ENCODE measurements at regions not wholly inside any gene's neighbourhood (a gene's known extent, or its start where the extent isn't known, plus 50 kb on each side); places are given as distances from the start of the nearest gene placed in this dataset.

GRCh38 chr4:72814241-72814640 is 245.2 kb upstream of the ADAMTS3 start:
- Histone ChIP-seq H3K4me1 (ENCODE audit: control insufficient read depth, insufficient read depth, low read length) (no peaks in the 10 kb centered on the region), H3K4me3 (ENCODE audit: insufficient read depth, low read depth, low read length) (no peak overlapping the region), H3K9me3 (ENCODE audit: control insufficient read depth, low read length) (peaks cover 3% of the 10 kb centered on the region), H3K27me3 (ENCODE audit: control insufficient read depth, insufficient read depth, low read length, poor library complexity, severe bottlenecking) (no peaks in the 10 kb centered on the region), H3K27ac (ENCODE audit: insufficient read depth, low read depth, low read length, poor library complexity, severe bottlenecking) (no peak overlapping the region), H3K36me3 (ENCODE audit: control insufficient read depth, insufficient read depth, low read length) (no peaks in the 10 kb centered on the region)
- 83 to 86% methylated on average over 1 of the region's 1 CpG for WGBS, 2 experiments

GRCh38 chr4:72809208-72809607 is 240.2 kb upstream of the ADAMTS3 start:
- H3K4me3 ChIP-seq (ENCODE audit: insufficient read depth, low read depth, low read length), result no peak overlapping the region
- H3K27me3 ChIP-seq (ENCODE audit: control insufficient read depth, insufficient read depth, low read length, poor library complexity, severe bottlenecking), result no peaks in the 10 kb centered on the region
- H3K4me1 ChIP-seq (ENCODE audit: control insufficient read depth, insufficient read depth, low read length), result no peaks in the 10 kb centered on the region
- H3K9me3 ChIP-seq (ENCODE audit: control insufficient read depth, low read length), result peaks cover 3% of the 10 kb centered on the region
- no peaks in the 10 kb centered on the region for H3K36me3 ChIP-seq (ENCODE audit: control insufficient read depth, insufficient read depth, low read length)
- 100% methylated on average over 1 of the region's 1 CpG; no CpG with 5 or more reads in 1 of the 2 experiments for WGBS, 2 experiments
- H3K27ac ChIP-seq (ENCODE audit: insufficient read depth, low read depth, low read length, poor library complexity, severe bottlenecking), result no peak overlapping the region

- Histone ChIP-seq H3K36me3 (ENCODE audit: control insufficient read depth, insufficient read depth, low read length) (no peaks in the 10 kb centered on the region), H3K27me3 (ENCODE audit: control insufficient read depth, insufficient read depth, low read length, poor library complexity, severe bottlenecking) (no peaks in the 10 kb centered on the region), H3K27ac (ENCODE audit: insufficient read depth, low read depth, low read length, poor library complexity, severe bottlenecking) (no peak overlapping the region), H3K9me3 (ENCODE audit: control insufficient read depth, low read length) (no peaks in the 10 kb centered on the region), H3K4me1 (ENCODE audit: control insufficient read depth, insufficient read depth, low read length) (no peaks in the 10 kb centered on the region), H3K4me3 (ENCODE audit: insufficient read depth, low read depth, low read length) (no peak overlapping the region)
- WGBS, 2 experiments, result 40 to 84% methylated on average over 1 to 2 of the region's 2 CpGs
These were observed 236.3 kb upstream of the ADAMTS3 start for GRCh38 chr4:72805284-72805683.

- H3K9me3 ChIP-seq (ENCODE audit: control insufficient read depth, low read length), result peaks cover 2% of the 10 kb centered on the region
- WGBS, 2 experiments, result 96 to 98% methylated on average over 1 of the region's 1 CpG
- no peaks in the 10 kb centered on the region for H3K4me1 ChIP-seq (ENCODE audit: control insufficient read depth, insufficient read depth, low read length)
- no peak overlapping the region for H3K4me3 ChIP-seq (ENCODE audit: insufficient read depth, low read depth, low read length)
- no peaks in the 10 kb centered on the region for H3K27me3 ChIP-seq (ENCODE audit: control insufficient read depth, insufficient read depth, low read length, poor library complexity, severe bottlenecking)
- H3K36me3 ChIP-seq (ENCODE audit: control insufficient read depth, insufficient read depth, low read length), result no peaks in the 10 kb centered on the region
- no peak overlapping the region for H3K27ac ChIP-seq (ENCODE audit: insufficient read depth, low read depth, low read length, poor library complexity, severe bottlenecking)
These were observed 228.5 kb upstream of the ADAMTS3 start for GRCh38 chr4:72797486-72797885.

- peaks cover 2% of the 10 kb centered on the region for H3K9me3 ChIP-seq (ENCODE audit: control insufficient read depth, low read length)
- no peak overlapping the region for H3K4me3 ChIP-seq (ENCODE audit: insufficient read depth, low read depth, low read length)
- H3K4me1 ChIP-seq (ENCODE audit: control insufficient read depth, insufficient read depth, low read length), result no peaks in the 10 kb centered on the region
- H3K27me3 ChIP-seq (ENCODE audit: control insufficient read depth, insufficient read depth, low read length, poor library complexity, severe bottlenecking), result no peaks in the 10 kb centered on the region
- WGBS, 2 experiments, result 67 to 68% methylated on average over 2 of the region's 2 CpGs
- H3K27ac ChIP-seq (ENCODE audit: insufficient read depth, low read depth, low read length, poor library complexity, severe bottlenecking), result no peak overlapping the region
- no peaks in the 10 kb centered on the region for H3K36me3 ChIP-seq (ENCODE audit: control insufficient read depth, insufficient read depth, low read length)
These were observed 222.0 kb upstream of the ADAMTS3 start for GRCh38 chr4:72791054-72791453.

- H3K4me1 ChIP-seq (ENCODE audit: control insufficient read depth, insufficient read depth, low read length), result no peaks in the 10 kb centered on the region
- 94 to 95% methylated on average over 3 of the region's 6 CpGs for WGBS, 2 experiments
- no peaks in the 10 kb centered on the region for H3K9me3 ChIP-seq (ENCODE audit: control insufficient read depth, low read length)
- no peak overlapping the region for H3K4me3 ChIP-seq (ENCODE audit: insufficient read depth, low read depth, low read length)
- no peak overlapping the region for H3K27ac ChIP-seq (ENCODE audit: insufficient read depth, low read depth, low read length, poor library complexity, severe bottlenecking)
- H3K36me3 ChIP-seq (ENCODE audit: control insufficient read depth, insufficient read depth, low read length), result no peaks in the 10 kb centered on the region
- no peaks in the 10 kb centered on the region for H3K27me3 ChIP-seq (ENCODE audit: control insufficient read depth, insufficient read depth, low read length, poor library complexity, severe bottlenecking)
These were observed 217.5 kb upstream of the ADAMTS3 start for GRCh38 chr4:72786401-72786990.

GRCh38 chr4:72779241-72779640 is 210.2 kb upstream of the ADAMTS3 start:
- Histone ChIP-seq H3K4me3 (ENCODE audit: insufficient read depth, low read depth, low read length) (no peak overlapping the region), H3K27me3 (ENCODE audit: control insufficient read depth, insufficient read depth, low read length, poor library complexity, severe bottlenecking) (no peaks in the 10 kb centered on the region), H3K9me3 (ENCODE audit: control insufficient read depth, low read length) (no peaks in the 10 kb centered on the region), H3K27ac (ENCODE audit: insufficient read depth, low read depth, low read length, poor library complexity, severe bottlenecking) (no peak overlapping the region), H3K36me3 (ENCODE audit: control insufficient read depth, insufficient read depth, low read length) (no peaks in the 10 kb centered on the region), H3K4me1 (ENCODE audit: control insufficient read depth, insufficient read depth, low read length) (no peaks in the 10 kb centered on the region)
- WGBS, 2 experiments, result 91 to 98% methylated on average over 4 of the region's 4 CpGs

GRCh38 chr4:72777436-72777835 is 208.4 kb upstream of the ADAMTS3 start:
- Histone ChIP-seq H3K9me3 (ENCODE audit: control insufficient read depth, low read length) (no peaks in the 10 kb centered on the region), H3K27me3 (ENCODE audit: control insufficient read depth, insufficient read depth, low read length, poor library complexity, severe bottlenecking) (no peaks in the 10 kb centered on the region), H3K36me3 (ENCODE audit: control insufficient read depth, insufficient read depth, low read length) (no peaks in the 10 kb centered on the region), H3K4me3 (ENCODE audit: insufficient read depth, low read depth, low read length) (no peak overlapping the region), H3K27ac (ENCODE audit: insufficient read depth, low read depth, low read length, poor library complexity, severe bottlenecking) (no peak overlapping the region), H3K4me1 (ENCODE audit: control insufficient read depth, insufficient read depth, low read length) (no peaks in the 10 kb centered on the region)
- WGBS, 2 experiments, result 83 to 91% methylated on average over 6 of the region's 6 CpGs

- no peak overlapping the region for H3K27ac ChIP-seq (ENCODE audit: insufficient read depth, low read depth, low read length, poor library complexity, severe bottlenecking)
- H3K9me3 ChIP-seq (ENCODE audit: control insufficient read depth, low read length), result no peaks in the 10 kb centered on the region
- no peaks in the 10 kb centered on the region for H3K4me1 ChIP-seq (ENCODE audit: control insufficient read depth, insufficient read depth, low read length)
- H3K27me3 ChIP-seq (ENCODE audit: control insufficient read depth, insufficient read depth, low read length, poor library complexity, severe bottlenecking), result no peaks in the 10 kb centered on the region
- no peak overlapping the region for H3K4me3 ChIP-seq (ENCODE audit: insufficient read depth, low read depth, low read length)
- no peaks in the 10 kb centered on the region for H3K36me3 ChIP-seq (ENCODE audit: control insufficient read depth, insufficient read depth, low read length)
These were observed 201.7 kb upstream of the ADAMTS3 start for GRCh38 chr4:72770708-72771107.

- H3K27ac ChIP-seq (ENCODE audit: insufficient read depth, low read depth, low read length, poor library complexity, severe bottlenecking), result no peak overlapping the region
- WGBS, 2 experiments, result 93 to 94% methylated on average over 2 of the region's 2 CpGs
- no peaks in the 10 kb centered on the region for H3K4me1 ChIP-seq (ENCODE audit: control insufficient read depth, insufficient read depth, low read length)
- no peaks in the 10 kb centered on the region for H3K9me3 ChIP-seq (ENCODE audit: control insufficient read depth, low read length)
- no peaks in the 10 kb centered on the region for H3K36me3 ChIP-seq (ENCODE audit: control insufficient read depth, insufficient read depth, low read length)
- no peak overlapping the region for H3K4me3 ChIP-seq (ENCODE audit: insufficient read depth, low read depth, low read length)
- no peaks in the 10 kb centered on the region for H3K27me3 ChIP-seq (ENCODE audit: control insufficient read depth, insufficient read depth, low read length, poor library complexity, severe bottlenecking)
These were observed 199.3 kb upstream of the ADAMTS3 start for GRCh38 chr4:72768364-72768763.

Measured in ectodermal cell (in vitro differentiated cells).